Left ventricle myocardium inferior (tissue), 1 donor: ENCODE measurements at regions not wholly inside any gene's neighbourhood (a gene's known extent, or its start where the extent isn't known, plus 50 kb on each side); places are given as distances from the start of the nearest gene placed in this dataset.
"Not testable (repeated sequence)": the region's sequence is repeated elsewhere in the genome, so short reads cannot be mapped to it uniquely, and the experiment has no call there.

ENCODE experiments used
- DNase-seq: peaks from one replicate; pipeline ENCODE4 v3.0.0-alpha.2; 2020
- H3K27ac ChIP-seq: fragments of 200-600 bp; replicated peaks from 2 replicates; pipeline ENCODE4 v1.8.0; 2021
- H3K27me3 ChIP-seq: fragments of 200-600 bp; 2 replicates; pipeline ENCODE4 v1.8.0; 2021; ENCODE audit warnings: low read depth
- H3K36me3 ChIP-seq: fragments of 200-600 bp; 2 replicates; pipeline ENCODE4 v1.8.0; 2021
- H3K4me1 ChIP-seq: fragments of 200-600 bp; 2 replicates; pipeline ENCODE4 v1.8.0; 2021
- H3K4me3 ChIP-seq: fragments of 200-600 bp; 2 replicates; pipeline ENCODE4 v1.8.0; 2021; ENCODE audit warnings: mild to moderate bottlenecking, moderate library complexity
- H3K9me3 ChIP-seq: fragments of 200-600 bp; replicated peaks from 2 replicates; pipeline ENCODE4 v1.8.0; 2021
- intact Hi-C: fragments of 100-400 bp; cut with micrococcal nuclease; formaldehyde crosslinking; loops from one replicate; pipeline ENCODE4 v1.11.0; 2022
- TF ChIP-seq, protein P1 (sequence below): fragments of 200-600 bp; IDR thresholded peaks from 2 replicates; pipeline ENCODE4 v1.8.0; 2021; ENCODE audit warnings: antibody characterized with exemption, mild to moderate bottlenecking, borderline replicate concordance
- donor health status: DM: no; HTN: yes; CAD: no; lungs with severe emphysema.

- Histone ChIP-seq H3K27me3 (no peaks in the 10 kb centered on the region), H3K9me3 (no peaks in the 10 kb centered on the region), H3K4me1 (peaks cover 18% of the 10 kb centered on the region), H3K4me3 (no peak overlapping the region), H3K36me3 (no peaks in the 10 kb centered on the region), H3K27ac (no peak overlapping the region)
- no peak for DNase-seq
- intact Hi-C loops, result no loop called here
- TF ChIP-seq, protein P1, sequence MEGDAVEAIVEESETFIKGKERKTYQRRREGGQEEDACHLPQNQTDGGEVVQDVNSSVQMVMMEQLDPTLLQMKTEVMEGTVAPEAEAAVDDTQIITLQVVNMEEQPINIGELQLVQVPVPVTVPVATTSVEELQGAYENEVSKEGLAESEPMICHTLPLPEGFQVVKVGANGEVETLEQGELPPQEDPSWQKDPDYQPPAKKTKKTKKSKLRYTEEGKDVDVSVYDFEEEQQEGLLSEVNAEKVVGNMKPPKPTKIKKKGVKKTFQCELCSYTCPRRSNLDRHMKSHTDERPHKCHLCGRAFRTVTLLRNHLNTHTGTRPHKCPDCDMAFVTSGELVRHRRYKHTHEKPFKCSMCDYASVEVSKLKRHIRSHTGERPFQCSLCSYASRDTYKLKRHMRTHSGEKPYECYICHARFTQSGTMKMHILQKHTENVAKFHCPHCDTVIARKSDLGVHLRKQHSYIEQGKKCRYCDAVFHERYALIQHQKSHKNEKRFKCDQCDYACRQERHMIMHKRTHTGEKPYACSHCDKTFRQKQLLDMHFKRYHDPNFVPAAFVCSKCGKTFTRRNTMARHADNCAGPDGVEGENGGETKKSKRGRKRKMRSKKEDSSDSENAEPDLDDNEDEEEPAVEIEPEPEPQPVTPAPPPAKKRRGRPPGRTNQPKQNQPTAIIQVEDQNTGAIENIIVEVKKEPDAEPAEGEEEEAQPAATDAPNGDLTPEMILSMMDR, result no peak
Measured at GRCh38 chr7:66296-66695, 126.1 kb upstream of the FAM20C start.

DNA sequence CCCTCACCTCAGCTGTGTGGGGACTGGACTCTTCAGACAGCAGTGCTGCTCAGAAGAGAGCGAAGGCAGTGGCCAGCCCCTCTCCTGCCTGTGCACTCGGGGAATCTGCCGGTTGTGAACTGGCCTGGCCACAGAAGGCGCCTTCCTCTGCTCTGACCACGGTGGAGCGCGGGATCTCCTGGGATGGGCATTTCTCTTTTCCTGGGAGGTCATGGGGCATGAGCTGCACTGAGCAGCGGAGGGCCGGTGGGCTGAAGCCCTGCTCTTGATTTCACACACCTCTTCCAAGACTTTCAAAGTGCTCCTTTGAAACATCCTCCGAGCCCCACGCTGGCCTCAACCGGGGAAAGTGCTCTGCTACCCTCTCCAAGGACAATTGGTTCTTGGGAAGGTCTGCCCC is 125.6 kb upstream of the FAM20C start:
- H3K27me3 ChIP-seq, result no peaks in the 10 kb centered on the region
- peaks cover 18% of the 10 kb centered on the region for H3K4me1 ChIP-seq
- no peak overlapping the region for H3K27ac ChIP-seq
- TF ChIP-seq, protein P1, result no peak
- intact Hi-C loops, result no loop called here
- DNase-seq, result no peak
- no peaks in the 10 kb centered on the region for H3K36me3 ChIP-seq
- no peaks in the 10 kb centered on the region for H3K9me3 ChIP-seq
- H3K4me3 ChIP-seq, result no peak overlapping the region

DNA sequence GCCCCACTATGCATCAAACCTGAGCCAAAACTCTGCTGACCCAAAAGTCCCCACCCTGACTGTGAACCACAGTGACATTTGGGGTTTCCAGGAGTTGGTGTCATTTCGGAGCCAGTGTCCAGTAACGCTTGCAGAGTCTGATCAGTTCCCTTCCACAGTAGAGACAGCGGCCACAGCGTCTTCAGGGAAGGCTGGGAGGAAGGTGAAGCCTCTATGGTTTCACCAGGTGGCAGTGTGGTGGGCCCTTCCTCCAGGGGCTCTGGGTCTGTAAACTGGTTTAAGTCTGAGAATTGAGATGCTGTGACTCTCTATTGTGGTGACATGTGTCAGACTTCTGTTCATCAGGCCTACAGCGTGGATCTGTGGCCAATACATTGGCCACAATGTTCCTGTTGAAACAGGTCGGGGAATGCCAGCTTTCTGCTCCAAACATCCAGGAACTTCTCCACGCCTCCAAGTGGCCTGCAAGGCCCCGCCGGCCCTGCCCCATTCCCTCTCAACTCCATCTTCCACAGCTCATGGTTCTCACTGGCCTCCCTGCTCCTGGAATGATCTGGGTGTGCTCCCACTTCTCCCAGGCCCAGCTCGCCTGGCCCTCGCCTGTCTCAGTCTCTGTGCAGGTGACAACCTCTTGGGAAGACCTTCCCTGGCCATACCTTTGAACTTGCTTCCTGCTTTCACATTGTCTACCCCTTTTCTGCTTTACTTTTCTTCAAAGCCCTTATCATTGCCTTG is 124.5 kb upstream of the FAM20C start:
- no peak for DNase-seq
- TF ChIP-seq, protein P1, result no peak
- peaks cover 18% of the 10 kb centered on the region for H3K4me1 ChIP-seq

DNA sequence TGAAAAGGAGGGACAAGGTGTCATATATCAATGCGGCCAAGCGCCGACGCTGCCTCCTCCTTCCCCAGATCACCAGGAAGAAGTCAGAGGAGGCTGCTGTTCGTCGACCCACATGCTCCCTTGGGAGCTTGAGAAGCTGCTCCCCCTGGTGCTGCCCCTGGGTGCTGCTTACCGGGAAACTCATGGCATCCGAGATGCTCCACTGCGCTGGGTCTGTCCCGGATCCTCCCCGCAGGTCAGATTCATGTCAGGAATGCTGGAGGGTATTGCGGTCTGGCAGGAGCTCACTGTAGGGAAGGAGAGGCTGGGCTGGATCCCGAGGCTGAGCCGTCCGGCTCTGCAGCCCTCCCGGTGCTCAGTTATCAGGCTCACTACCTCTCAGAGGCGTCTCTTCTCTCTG is 123.7 kb upstream of the FAM20C start:
- TF ChIP-seq, protein P1, result no peak
- DNase-seq, result no peak
- peaks cover 16% of the 10 kb centered on the region for H3K4me1 ChIP-seq
- H3K27me3 ChIP-seq, result no peaks in the 10 kb centered on the region
- intact Hi-C loops, result no loop called here
- no peaks in the 10 kb centered on the region for H3K36me3 ChIP-seq
- H3K9me3 ChIP-seq, result no peaks in the 10 kb centered on the region
- H3K4me3 ChIP-seq, result no peak overlapping the region
- H3K27ac ChIP-seq, result no peak overlapping the region

More for the DNA sequence above, 124.5 kb upstream of the FAM20C start:
- intact Hi-C loops, result no loop called here
- no peak overlapping the region for H3K4me3 ChIP-seq
- H3K27ac ChIP-seq, result no peak overlapping the region
- no peaks in the 10 kb centered on the region for H3K36me3 ChIP-seq
- no peaks in the 10 kb centered on the region for H3K9me3 ChIP-seq
- no peaks in the 10 kb centered on the region for H3K27me3 ChIP-seq

GRCh38 chr7:69052-69451 is 123.3 kb upstream of the FAM20C start:
- intact Hi-C loops, H3K9me3 ChIP-seq, H3K36me3 ChIP-seq, H3K27me3 ChIP-seq, H3K27ac ChIP-seq, DNase-seq, H3K4me3 ChIP-seq: not testable (repeated sequence)
- H3K4me1 ChIP-seq, result peaks cover 12% of the 10 kb centered on the region

GRCh38 chr7:69499-70123 is 122.8 kb upstream of the FAM20C start:
- H3K9me3 ChIP-seq, H3K4me1 ChIP-seq, H3K36me3 ChIP-seq, DNase-seq, H3K27ac ChIP-seq, H3K4me3 ChIP-seq, intact Hi-C loops, H3K27me3 ChIP-seq: not testable (repeated sequence)

DNA sequence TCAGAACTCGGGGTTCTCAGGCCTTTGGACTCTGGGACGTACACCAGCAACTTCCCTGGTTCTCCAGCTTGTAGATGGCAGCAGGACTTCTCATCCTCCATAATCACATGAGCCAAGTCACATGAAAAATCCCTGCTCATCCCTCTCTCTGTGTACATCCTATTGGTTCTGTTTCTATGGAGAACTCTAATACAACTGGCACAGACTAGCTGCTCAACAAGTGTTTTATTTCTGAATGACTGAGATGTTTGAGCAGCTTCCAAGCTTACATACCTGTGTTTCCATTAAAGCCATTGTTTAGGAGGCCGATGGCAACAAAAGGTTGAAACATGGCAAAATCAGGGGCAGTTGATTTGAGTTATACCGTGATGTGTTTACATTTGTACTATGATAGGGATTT is 122.2 kb upstream of the FAM20C start:
- H3K36me3 ChIP-seq, H3K4me1 ChIP-seq, intact Hi-C loops, H3K27ac ChIP-seq, H3K9me3 ChIP-seq, H3K4me3 ChIP-seq, DNase-seq, H3K27me3 ChIP-seq: not testable (repeated sequence)

- H3K27me3 ChIP-seq, H3K36me3 ChIP-seq, H3K9me3 ChIP-seq, H3K27ac ChIP-seq, H3K4me3 ChIP-seq, H3K4me1 ChIP-seq, intact Hi-C loops: not testable (repeated sequence)
- DNase-seq, result peak; percentile 72
Measured at GRCh38 chr7:70989-71388, 121.4 kb upstream of the FAM20C start.

DNA sequence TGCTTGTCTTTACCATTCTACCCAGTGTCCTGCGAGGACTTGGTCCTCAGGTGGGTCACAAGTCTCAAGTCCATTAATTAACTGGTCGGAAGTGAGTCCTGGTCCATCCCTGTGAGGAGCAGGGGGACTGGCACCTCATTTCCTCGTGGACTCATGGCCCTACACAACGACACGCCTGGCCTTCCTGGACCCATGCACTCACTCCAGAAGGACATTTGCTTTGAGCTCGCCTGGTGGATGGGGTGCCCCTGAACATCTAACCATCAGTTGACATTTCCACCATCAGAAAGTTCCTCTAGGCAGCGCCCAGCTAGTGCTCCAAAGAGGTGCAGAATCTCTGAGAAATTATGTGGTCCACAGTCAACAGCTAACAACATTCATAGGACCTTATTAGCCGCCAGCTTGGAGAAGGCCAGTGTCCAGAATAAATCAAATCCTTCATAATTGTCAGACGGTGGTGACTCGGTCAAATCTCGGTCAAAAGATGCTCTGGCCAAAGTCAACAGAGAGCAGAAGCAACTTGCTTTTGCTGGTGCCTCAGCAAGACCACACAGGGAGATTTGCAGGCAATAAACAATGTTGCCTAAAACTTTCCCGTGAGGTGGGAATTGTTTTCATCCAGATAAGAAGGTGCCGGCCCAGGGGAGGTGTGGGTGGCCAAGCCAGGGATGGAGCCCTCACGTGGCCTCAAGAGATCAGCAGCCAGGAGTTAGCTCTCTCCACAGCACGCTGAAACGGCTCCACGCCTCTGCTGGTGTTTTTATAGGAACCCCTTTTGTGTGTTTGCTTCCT is 119.9 kb upstream of the FAM20C start:
- intact Hi-C loops, H3K36me3 ChIP-seq, DNase-seq, H3K27me3 ChIP-seq, H3K27ac ChIP-seq, H3K4me3 ChIP-seq, H3K9me3 ChIP-seq, H3K4me1 ChIP-seq: not testable (repeated sequence)
